Osteoblast (primary cell): ENCODE measurements at regions not wholly inside any gene's neighbourhood (a gene's known extent, or its start where the extent isn't known, plus 50 kb on each side); places are given as distances from the start of the nearest gene placed in this dataset.

Experiments
- DNase-seq: peaks from one replicate; pipeline ENCODE4 v3.0.0; 2011; ENCODE audit warnings: low spot score, mixed read lengths; ENCODE audit not compliant: insufficient read length; ENCODE audit errors: missing footprints
- H2AFZ ChIP-seq: 2 replicates; pipeline ENCODE4 v1.6.0; 2011; ENCODE audit warnings: mild to moderate bottlenecking, low read length
- H3K27ac ChIP-seq: 2 replicates; pipeline ENCODE4 v1.5.1; 2011; ENCODE audit warnings: mild to moderate bottlenecking, low read depth, low read length, moderate library complexity
- H3K27me3 ChIP-seq: 2 replicates; pipeline ENCODE4 v1.6.0; 2012; ENCODE audit warnings: mild to moderate bottlenecking, control low read depth, inconsistent platforms, low read length, moderate library complexity; ENCODE audit not compliant: insufficient read depth
- H3K36me3 ChIP-seq: 2 replicates; pipeline ENCODE4 v1.5.1; 2011; ENCODE audit warnings: mild to moderate bottlenecking, low read length, control low read depth, moderate library complexity; ENCODE audit not compliant: insufficient read depth
- H3K4me1 ChIP-seq: 2 replicates; pipeline ENCODE4 v1.5.1; 2011; ENCODE audit warnings: mild to moderate bottlenecking, low read length, control low read depth, moderate library complexity; ENCODE audit not compliant: insufficient read depth
- H3K4me2 ChIP-seq: 2 replicates; pipeline ENCODE4 v1.6.0; 2011; ENCODE audit warnings: mild to moderate bottlenecking, low read length; ENCODE audit not compliant: insufficient read depth
- H3K4me3 ChIP-seq: fragments of 200-600 bp; sonication (generic); 3 replicates; pipeline ENCODE4 v1.5.1; 2012; ENCODE audit warnings: mild to moderate bottlenecking, low read length, inconsistent platforms; ENCODE audit not compliant: insufficient read depth
- H3K79me2 ChIP-seq: 2 replicates; pipeline ENCODE4 v1.6.0; 2012; ENCODE audit warnings: mild to moderate bottlenecking, low read length, control low read depth, inconsistent platforms; ENCODE audit not compliant: insufficient read depth
- H3K9me3 ChIP-seq: 2 replicates; pipeline ENCODE4 v1.5.1; 2011; ENCODE audit warnings: low read depth, low read length, control low read depth
- H4K20me1 ChIP-seq: 2 replicates; pipeline ENCODE4 v1.6.0; 2012; ENCODE audit warnings: mild to moderate bottlenecking, low read length, control low read depth; ENCODE audit not compliant: insufficient read depth
- CTCF ChIP-seq: IDR thresholded peaks from 2 replicates; pipeline ENCODE4 v1.5.1; 2011; ENCODE audit warnings: mild to moderate bottlenecking, low read depth, low read length, moderate library complexity; ENCODE audit errors: extremely low read depth

GRCh38 chr3:111319598-111319997 is 222.4 kb upstream of the CD96 start:
- TF ChIP-seq CTCF, result no peak
- no peak overlapping the region for H3K27ac ChIP-seq
- no peak overlapping the region for H3K4me2 ChIP-seq
- H3K79me2 ChIP-seq, result no peaks in the 10 kb centered on the region
- H4K20me1 ChIP-seq, result no peaks in the 10 kb centered on the region
- H3K4me1 ChIP-seq, result no peaks in the 10 kb centered on the region
- no peak overlapping the region for H2AFZ ChIP-seq
- no peaks in the 10 kb centered on the region for H3K27me3 ChIP-seq
- H3K9me3 ChIP-seq, result no peaks in the 10 kb centered on the region
- no peaks in the 10 kb centered on the region for H3K36me3 ChIP-seq
- DNase-seq, result no peak
- no peak overlapping the region for H3K4me3 ChIP-seq

GRCh38 chr3:111321786-111322185 is 220.2 kb upstream of the CD96 start:
- H3K4me1 ChIP-seq, result no peaks in the 10 kb centered on the region
- TF ChIP-seq CTCF, result no peak
- H2AFZ ChIP-seq, result no peak overlapping the region

GRCh38 chr3:111323019-111323418 is 219.0 kb upstream of the CD96 start:
- H3K9me3 ChIP-seq, result no peaks in the 10 kb centered on the region
- no peak overlapping the region for H3K27ac ChIP-seq
- no peaks in the 10 kb centered on the region for H3K4me1 ChIP-seq
- H4K20me1 ChIP-seq, result no peaks in the 10 kb centered on the region
- H2AFZ ChIP-seq, result no peak overlapping the region
- no peaks in the 10 kb centered on the region for H3K36me3 ChIP-seq
- H3K27me3 ChIP-seq, result no peaks in the 10 kb centered on the region
- DNase-seq, result no peak
- no peak for TF ChIP-seq CTCF
- no peaks in the 10 kb centered on the region for H3K79me2 ChIP-seq
- no peak overlapping the region for H3K4me3 ChIP-seq
- no peak overlapping the region for H3K4me2 ChIP-seq

More at GRCh38 chr3:111321786-111322185, 220.2 kb upstream of the CD96 start:
- DNase-seq, result no peak
- no peak overlapping the region for H3K4me2 ChIP-seq
- H3K4me3 ChIP-seq, result no peak overlapping the region
- no peaks in the 10 kb centered on the region for H4K20me1 ChIP-seq
- H3K9me3 ChIP-seq, result no peaks in the 10 kb centered on the region
- no peaks in the 10 kb centered on the region for H3K36me3 ChIP-seq
- H3K27ac ChIP-seq, result no peak overlapping the region
- H3K27me3 ChIP-seq, result no peaks in the 10 kb centered on the region
- H3K79me2 ChIP-seq, result no peaks in the 10 kb centered on the region

- no peak for DNase-seq
- Histone ChIP-seq H3K4me3 (no peak overlapping the region), H3K79me2 (no peaks in the 10 kb centered on the region), H3K9me3 (no peaks in the 10 kb centered on the region), H3K27me3 (no peaks in the 10 kb centered on the region), H3K27ac (no peak overlapping the region), H3K4me2 (peak overlapping the region; percentile 37), H3K4me1 (no peaks in the 10 kb centered on the region), H3K36me3 (no peaks in the 10 kb centered on the region), H2AFZ (no peak overlapping the region), H4K20me1 (no peaks in the 10 kb centered on the region)
- TF ChIP-seq CTCF, result no peak
These were observed 217.8 kb upstream of the CD96 start for GRCh38 chr3:111324151-111324550.
